HG03442 (cell line): ENCODE measurements at regions not wholly inside any gene's neighbourhood (a gene's known extent, or its start where the extent isn't known, plus 50 kb on each side); places are given as distances from the start of the nearest gene placed in this dataset.

ENCODE experiments used
- ATAC-seq: cut with Tn5 transposase; IDR thresholded peaks from one replicate; pipeline ENCODE4 v1.9.1; 2021; ENCODE audit warnings: mild to moderate bottlenecking, moderate library complexity; ENCODE audit not compliant: unreplicated experiment

DNA sequence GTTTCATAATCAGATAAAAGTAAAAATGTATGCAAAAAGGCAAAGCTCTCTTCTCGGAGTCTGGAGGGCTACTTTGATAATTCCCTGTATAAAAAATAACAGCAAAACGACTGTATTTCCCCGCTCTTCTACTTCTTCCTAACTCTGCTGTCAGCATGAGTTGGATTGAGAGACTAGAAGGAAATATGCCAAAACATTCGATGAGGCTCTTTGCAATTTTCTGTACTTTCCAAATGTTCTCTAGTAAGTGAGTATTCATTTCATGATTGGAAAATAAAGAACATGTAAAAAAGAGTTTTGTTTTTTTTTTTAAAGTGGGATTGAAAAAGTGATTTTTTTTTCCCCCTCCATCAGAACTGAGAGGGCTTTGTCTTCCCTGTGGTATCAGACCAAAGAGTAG is 677.5 kb downstream of the ACTL7B start:
- ATAC-seq: no peak

DNA sequence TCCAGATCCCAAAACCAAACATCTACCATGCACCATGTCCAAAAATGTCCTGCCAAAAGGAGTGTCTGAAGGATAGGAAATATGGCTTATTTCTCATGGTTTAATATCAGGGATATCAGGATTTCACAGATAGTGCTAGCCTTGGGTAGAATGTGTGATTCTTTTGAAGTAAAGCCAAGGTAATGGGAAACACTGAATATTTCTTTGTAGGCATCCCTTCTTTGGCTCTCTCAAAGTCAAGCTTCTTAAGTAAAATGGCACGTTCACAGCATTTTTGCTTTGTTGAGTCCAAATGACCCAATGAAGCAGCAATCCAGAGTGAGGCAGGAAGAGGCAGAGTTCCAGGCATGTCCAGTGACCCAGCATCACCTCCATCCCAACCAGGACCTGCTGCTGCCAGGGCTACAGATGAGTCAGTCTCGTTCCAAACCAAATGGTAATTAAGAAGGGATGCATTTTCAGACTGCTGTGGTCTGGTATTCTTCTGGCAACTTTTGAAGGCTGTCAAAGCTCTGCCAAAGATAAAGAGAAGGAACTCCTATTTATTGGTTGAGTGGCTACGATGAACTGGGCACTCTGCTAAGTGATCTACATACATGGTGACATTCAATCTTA is 678.8 kb upstream of the KLF4 start:
- no peak for ATAC-seq

DNA sequence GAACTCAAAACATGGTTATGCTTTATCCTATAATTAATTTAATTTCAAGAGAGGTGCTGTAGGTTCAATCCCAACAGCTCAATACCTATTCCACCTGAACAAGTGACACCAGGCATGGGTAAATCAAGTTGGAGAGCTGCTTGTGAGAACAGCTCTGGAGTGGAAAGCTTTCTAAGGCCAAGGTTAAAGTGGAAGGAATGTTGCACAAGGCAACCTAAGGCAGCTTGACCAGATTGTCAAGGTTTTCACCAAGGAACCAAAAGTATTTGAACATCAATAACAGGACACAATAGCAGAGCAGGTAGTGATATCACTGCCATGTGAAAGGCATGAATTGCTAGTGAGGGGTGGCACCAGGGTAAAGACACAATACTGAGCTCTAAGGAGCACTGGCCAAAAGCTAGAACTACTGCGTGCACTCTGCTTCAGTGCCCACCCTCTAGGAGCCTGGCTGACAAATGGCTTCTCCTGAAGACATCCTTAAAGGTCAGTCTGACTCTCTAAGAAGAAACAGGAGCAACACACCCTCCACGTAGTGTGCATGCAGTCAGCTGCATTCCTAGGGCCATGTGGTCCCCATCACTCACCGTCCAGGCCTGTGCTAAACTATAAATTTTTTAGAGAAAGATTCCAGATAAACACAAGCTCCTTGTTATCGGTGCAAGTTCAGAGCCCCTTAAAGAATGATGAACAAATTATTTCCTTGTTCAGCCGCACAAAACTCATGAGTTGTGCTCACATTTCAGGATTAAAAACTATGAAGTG is 677.7 kb upstream of the KLF4 start:
- ATAC-seq: no peak

DNA sequence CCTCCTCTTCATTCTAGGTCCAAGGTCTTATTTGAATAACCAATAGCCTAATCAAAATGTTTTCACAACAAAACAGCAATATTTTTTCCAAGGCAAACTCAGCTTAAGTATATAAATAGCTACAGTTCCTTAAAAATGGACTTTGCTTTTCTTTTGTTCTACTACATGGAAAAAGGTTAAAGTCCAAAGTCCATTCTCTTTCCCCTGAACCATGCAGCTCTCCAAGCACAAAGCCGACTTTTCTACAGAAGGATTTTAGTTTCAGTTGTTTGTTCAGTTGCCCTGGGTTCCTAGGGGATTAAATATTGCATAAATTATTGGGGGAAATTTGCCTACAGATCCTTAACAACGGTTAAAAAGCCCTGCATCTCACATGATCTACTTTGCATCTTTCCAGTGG is 677.0 kb upstream of the KLF4 start:
- ATAC-seq: no peak

DNA sequence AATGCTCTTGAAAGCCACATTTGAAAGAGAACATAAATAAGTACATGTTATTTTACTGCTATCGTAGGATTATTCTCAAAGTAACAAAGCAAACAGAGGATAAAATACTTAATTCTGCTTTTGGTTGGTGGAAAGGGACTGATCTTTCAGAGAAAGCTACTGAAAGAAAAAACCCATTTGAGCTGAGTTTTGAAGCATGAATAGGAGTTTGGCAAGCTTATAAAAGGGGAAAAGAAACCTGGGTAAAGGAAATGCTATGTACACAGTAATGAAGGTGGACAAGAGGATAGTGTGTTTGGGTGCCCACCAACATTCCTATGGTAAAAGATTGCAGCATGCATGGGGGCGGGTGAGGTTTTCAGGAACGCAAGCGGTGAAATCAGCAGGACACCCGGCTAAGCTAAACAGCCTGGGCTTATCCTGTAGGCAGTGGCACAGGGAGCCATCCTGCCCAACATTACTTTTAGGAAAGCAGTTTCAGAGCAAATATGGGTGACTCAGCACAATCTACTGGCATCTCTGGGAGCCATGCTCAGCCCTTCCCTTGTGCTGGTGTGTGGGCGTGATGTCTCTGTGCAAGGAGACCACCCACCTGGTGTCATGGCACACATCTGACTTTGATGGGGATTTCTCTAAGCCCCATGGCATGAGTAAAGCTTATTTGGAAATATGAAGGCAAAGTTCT is 673.9 kb upstream of the KLF4 start:
- no peak for ATAC-seq

DNA sequence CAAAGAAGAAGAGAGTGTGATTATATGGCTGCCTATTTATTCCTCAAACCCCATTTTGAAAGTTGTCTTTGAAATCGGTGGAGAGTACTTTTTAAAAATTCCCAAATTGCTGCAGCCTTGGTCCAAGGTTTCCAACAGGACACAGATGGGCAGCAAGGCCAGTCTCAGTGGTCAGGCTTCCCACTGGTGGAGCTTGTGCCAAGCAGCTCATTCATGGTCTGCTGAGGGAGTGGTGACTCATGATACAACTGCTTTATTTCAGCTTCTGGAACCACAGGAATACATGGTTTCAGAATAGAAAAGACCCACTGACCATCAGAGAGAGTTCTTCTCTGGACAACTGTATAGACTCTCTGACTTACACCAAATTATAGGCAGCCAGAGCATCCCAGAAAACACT is 673.1 kb upstream of the KLF4 start:
- ATAC-seq: no peak

DNA sequence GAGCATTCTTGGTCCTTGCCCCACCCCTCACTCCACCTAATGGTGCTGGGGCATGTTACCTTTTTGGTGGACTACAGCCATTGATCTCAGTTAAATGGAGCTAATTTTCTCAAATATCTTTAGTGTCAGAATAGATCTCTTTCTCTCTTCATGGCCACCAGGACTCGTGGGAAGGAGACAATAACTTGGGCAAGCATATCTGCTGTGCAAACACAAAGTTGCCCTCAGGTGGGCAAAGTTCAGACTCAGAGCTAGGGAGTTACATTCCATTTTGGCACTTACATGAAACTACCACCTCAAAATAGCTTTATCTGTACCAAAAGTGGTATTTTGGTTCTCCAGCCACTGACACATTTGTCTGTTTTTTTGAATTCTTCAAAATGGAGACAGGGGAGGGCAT is 671.9 kb upstream of the KLF4 start:
- ATAC-seq: no peak

DNA sequence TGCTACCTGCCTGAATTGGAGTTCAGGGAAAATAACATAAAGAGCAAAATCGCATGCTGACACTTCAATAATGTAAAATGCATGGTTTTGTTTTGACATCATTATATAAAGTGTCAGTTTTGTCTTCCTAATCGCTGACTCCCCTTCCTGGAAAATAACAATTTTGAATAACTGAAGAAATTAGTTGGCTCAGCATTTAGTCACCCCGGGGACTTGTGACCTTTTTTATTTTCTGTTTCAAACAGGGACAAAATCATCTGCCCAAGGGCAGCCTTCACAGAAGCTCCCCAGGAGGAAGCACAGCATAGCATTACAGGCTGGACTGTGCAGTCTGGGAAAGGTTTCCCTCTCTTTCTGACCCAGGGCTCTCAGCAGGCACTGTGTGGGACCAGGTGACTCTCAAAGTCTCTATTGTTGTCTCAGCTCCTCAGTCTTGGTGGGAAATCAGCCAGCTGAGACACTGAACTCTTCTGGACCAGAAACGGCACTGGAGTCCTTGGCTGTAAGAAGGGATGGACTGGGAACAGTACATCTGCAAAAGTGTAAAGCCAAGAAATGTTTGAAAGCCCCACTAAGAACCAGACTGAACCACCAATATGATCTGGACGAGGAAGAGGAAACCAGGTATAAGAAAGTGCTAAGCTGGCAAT is 671.3 kb upstream of the KLF4 start:
- ATAC-seq: no peak

DNA sequence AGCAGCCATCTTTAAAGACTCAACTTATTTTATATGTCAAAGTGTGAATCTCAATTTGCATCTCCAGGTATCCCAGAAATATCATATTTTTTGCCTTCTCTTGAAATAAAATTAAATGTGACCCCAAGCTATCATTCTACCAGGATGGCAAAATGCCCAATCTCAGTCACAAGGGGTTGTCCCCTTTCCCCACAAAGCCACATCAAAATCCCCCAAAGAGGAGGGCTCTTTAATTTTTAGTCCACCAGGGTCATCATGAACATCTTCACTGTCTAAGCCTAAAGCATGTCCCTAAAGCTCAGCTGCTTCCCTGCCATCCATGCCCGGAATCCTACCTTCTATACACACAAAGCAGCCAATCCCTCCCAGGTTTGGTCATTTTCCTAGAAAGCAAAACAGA is 670.5 kb upstream of the KLF4 start:
- ATAC-seq: no peak

DNA sequence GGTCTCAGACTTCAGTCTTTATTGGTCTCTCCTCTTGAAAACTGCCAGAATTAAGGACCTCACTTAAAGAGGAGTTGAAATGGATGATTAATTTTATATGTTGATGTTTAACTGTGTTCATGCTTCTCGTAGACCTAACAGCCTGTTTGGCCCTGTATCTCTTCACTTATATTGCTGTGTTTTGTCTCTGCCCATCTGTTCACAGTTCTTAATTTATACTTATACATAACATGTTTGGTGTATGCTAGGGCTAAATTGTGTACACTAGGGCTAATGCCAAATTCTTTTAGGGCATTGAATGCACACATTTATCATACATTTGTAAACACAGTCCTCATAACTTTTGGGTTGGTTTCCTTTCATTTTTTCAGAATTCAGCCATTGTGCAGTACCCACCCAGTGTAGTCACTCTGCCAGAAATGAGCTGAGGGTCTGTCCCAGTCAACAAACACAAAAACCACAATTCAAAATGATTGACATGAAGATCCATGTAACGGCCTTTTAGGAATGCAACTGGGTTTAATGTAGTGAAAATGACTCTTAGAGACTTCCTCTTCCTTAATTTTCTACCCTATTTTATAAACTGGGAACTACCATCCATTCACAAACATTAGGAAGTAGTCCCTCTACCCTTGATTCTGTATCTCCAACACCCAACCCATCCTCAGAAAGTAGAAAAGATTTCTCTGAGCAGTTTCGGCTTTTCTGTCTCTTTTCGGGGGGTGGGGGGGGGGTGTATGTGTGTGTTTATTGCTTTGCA is 668.8 kb upstream of the KLF4 start:
- no peak for ATAC-seq

DNA sequence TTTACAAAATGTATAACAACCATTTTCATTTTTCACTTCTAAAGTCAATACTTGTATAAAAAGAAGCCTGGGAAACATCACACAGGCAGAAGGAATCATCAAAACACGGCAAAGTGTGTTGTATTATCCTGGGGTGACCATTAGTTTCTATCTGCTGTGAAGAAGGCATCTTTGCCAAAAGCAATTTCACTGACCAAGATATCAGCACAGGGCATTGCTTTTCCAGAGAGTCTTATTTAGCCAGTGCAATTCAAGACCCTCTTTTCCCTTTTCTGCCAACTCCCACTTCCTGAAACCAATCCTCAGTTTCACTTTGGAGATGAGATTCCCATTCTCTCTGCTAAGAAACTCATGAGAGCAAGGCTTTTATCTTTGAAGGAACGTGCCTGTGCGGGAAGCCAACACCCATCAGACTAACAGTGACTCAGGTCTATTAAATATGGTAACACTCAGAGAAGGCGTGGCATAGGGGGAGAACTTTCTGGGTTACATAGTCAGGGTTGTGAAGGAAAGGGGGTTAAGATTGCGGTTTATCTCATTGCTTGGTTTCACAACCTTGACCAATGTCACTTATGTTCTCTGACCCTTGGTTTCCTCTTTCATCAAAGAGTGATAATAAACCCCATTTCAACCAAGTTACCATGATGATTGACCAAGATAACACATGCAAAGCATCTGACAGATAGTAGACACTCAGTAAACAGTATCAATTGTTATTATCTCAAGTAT is 666.9 kb upstream of the KLF4 start:
- no peak for ATAC-seq

DNA sequence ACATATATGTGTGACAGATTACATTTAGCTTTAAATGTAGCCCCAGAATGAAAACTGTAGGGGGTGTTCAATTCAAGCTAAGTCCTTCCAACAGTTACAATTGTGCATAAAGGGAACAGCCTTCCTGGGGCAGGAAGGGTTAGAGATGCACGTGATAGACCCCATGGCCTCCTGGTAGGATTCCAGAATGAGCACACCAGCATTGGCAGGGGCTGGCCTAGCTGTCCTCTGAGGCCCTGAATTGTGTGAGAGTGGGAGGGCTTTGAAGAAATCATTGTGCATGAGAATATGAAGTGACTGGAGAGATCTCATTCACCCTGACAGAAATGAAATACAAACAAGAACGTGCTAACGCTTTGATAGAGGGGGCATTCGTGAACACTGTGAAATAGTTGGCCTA is 663.8 kb upstream of the KLF4 start:
- no peak for ATAC-seq

DNA sequence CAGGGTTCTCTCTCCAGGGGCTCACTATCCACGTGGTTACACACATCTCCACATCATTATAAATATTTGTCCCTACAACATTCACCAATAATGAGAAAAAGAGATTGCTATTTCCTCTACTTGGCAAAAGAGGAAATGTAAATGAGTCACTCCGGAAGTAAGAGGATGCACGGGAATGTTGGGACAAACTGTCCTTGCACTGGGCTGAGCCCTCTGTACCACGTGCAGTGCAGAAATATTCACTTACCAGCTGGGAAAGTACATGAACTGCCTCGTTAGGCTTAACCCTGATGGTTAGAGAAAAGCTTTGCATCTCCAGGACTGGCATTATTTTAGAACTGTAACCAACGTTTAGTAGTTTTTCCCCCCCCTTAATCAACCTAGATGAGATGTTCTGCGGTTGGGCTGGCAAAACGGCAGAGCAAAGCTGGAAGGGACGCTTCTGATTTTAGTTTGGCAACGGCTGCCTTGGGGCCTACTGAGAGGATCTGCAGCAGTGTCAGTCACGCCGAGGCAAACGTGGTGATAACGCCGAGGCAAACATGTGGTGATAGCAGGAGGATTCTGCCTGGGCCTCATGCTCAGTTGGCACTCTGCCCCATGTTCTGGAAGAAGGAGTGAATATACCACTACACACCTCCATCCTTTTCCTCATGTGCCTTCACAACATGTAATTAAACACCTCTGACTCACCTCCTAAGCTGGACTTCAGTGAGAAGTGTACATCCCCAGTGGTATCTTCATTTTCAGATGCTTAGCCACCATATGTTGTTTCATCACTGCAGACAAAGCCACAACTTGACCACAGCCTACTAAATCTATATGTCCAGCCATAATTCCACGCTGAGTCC is 661.4 kb upstream of the KLF4 start:
- no peak for ATAC-seq

DNA sequence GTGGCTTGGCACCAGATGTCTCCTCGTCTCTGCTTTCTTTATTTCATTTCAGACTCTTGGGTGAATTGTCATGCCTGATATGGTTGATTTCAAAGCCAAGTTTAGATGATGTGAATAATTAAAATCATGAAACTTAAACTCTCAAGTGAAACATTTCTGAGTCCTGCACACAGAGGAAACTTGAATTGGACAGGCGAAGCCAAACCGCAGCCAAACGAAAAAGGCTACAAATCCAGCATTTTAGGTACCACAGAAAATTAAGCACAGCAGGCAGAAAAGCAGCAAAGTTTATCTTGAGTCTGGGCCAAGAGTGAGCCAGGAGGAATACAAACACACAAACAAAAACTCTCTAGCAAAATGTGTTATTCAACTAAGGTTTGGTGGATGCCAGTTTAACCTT is 659.8 kb upstream of the KLF4 start:
- no peak for ATAC-seq

DNA sequence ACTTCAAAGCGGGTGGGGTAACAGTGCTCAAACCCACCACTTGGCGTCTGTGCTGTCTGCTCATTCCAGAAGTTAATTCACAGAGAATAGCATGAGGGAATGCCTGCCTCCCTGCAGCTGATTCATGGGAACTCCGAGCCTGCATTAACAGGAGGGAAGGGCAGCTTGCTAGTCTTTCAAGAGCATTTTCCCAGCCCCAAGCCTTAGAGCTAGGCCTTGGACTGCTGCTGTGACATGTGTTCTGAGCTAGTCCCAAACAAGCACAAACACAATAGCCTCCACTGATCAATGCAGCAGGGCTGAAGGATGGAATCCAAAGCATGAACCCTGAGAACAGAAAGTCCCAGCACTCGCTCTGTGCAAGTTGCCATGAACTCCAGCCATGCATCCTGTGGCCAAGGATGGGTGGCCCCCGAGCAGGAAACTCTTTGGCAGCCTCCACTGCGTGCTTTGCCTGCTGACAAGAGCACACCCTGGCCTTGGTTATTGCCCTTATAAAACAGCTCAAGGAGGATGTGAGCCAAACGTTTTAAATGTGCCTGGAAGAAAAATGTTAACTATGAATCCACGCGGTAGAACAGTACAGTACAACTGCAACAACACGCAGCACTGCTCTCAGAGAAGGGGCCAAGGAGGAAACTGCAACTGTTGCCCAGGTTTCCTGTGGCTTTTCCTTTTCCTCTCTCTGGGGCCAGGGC is 653.1 kb upstream of the KLF4 start:
- no peak for ATAC-seq

DNA sequence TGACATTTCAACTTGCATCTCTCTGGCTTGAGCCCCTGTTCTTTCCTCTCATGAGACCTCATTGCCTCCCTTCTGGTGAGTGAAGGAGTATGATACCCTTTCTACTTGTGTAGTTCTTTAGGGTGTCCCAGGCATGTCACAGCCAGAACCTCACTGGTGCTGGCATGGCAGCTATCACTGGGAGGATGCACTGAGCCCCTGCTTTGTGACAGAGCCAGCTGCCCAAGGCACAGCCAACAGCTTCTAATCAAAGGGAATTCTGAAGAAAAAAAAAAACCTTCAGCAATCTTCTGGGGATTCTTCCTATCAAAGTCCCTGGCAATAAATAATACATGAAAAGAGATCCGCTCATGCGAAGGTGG is 652.6 kb upstream of the KLF4 start:
- ATAC-seq: no peak

DNA sequence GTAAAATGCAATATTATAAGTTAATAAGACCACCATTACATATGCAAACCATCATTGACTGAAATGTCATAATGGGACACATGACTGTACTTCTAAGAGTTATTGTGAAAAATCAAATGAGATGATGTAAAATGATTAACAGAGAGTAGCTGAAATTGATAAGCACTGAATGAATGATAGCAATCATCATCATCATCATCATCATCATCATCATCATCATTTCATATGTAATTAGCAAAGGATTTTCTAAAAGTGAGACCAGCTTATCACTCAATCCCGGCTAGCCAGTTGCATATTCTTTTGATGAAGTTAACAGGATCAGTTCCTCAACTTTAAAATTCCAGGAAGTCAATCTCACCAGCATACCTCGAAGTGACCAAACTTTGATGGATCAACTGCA is 650.3 kb upstream of the KLF4 start:
- ATAC-seq: no peak

DNA sequence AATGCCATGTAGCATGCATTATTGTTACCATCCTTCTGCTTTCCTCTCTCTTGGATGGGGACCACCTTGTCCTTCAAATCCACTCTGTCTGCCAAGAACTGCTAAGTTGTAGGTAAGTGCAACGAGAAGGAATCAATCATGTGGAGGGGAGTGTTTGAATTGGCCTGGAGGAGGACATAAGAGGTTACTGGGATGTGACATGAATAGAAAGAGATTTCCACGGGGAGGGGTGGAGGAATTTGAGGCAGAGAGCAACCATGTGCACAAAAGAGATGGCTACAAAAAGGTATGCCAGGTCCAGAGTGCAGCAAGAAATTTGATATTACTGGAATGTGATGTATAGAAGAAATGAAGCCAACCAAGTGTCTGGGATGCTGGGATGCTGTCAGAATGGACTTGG is 648.9 kb upstream of the KLF4 start:
- no peak for ATAC-seq

DNA sequence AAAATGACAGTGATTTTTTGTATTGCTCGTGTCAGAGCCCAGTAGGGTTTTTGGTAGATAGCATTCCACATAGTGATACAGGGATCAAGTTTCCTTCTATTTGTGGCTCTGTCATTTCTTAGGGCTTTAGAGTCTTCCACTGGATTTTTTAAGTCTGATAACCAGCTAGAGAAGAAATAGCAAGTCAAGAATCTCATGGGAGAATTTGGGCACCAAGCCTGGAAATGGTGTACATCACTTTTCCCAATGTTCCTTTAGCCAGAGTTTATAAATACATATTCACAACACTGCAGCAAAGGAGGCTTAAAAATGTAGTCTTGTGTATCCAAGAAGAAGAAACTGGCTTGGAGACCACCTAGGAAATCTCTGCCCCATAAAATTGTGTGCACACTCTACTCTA is 647.1 kb upstream of the KLF4 start:
- ATAC-seq: no peak
